ENCODE measurements at regions not wholly inside any gene's neighbourhood (a gene's known extent, or its start where the extent isn't known, plus 50 kb on each side); places are given as distances from the start of the nearest gene placed in this dataset.

- intact Hi-C loops (cut with DNase I, micrococcal nuclease), result no loop called here
- Mint-ChIP-seq H3K9me3 (ENCODE audit: low read depth) (no peaks in the 10 kb centered on the region), H3K36me3 (ENCODE audit: low read depth) (no peaks in the 10 kb centered on the region), H3K4me1 (no peaks in the 10 kb centered on the region), H3K27ac (no peak overlapping the region), H3K27me3 (peaks cover 9% of the 10 kb centered on the region), H3K4me3 (no peak overlapping the region)
- ChIA-PET CTCF (interaction anchor here (1.2 to 1.9 kb wide), 2 partner anchors 9 to 12 kb away, joined by 3 to 4 read pairs; no protein-coding TSS in a partner anchor), POLR2A (no interaction called here)
- no peak for ATAC-seq
- no peak for DNase-seq
Measured at GRCh38 chr4:138669479-138670315, 345.9 kb upstream of the NOCT start.

- no peaks in the 10 kb centered on the region for H3K4me1 Mint-ChIP-seq
- no peaks in the 10 kb centered on the region for H3K36me3 Mint-ChIP-seq (ENCODE audit: low read depth)
- ATAC-seq (no peak), DNase-seq (no peak)
- H3K9me3 Mint-ChIP-seq (ENCODE audit: low read depth), result no peaks in the 10 kb centered on the region
- POLR2A ChIA-PET, result no interaction called here
- no peak overlapping the region for H3K27ac Mint-ChIP-seq
- CTCF ChIA-PET, result interaction anchor here (1.9 kb wide), 1 partner anchor 14 kb away, joined by 4 read pairs; no protein-coding TSS in a partner anchor
- H3K27me3 Mint-ChIP-seq, result peaks cover 9% of the 10 kb centered on the region
- intact Hi-C loops (cut with DNase I, micrococcal nuclease), result no loop called here
- no peak overlapping the region for H3K4me3 Mint-ChIP-seq
Measured at GRCh38 chr4:138668309-138668708, 347.3 kb upstream of the NOCT start.

GRCh38 chr4:138666366-138666765 is 349.2 kb upstream of the NOCT start:
- DNase-seq, result no peak
- H3K36me3 Mint-ChIP-seq (ENCODE audit: low read depth), result no peaks in the 10 kb centered on the region
- ATAC-seq, result no peak
- ChIA-PET CTCF (no interaction called here), POLR2A (no interaction called here)
- H3K27me3 Mint-ChIP-seq, result peaks cover 9% of the 10 kb centered on the region
- no peaks in the 10 kb centered on the region for H3K9me3 Mint-ChIP-seq (ENCODE audit: low read depth)
- H3K4me3 Mint-ChIP-seq, result no peak overlapping the region
- H3K4me1 Mint-ChIP-seq, result no peaks in the 10 kb centered on the region
- intact Hi-C loops (cut with DNase I, micrococcal nuclease), result no loop called here
- H3K27ac Mint-ChIP-seq, result no peak overlapping the region

- intact Hi-C loops (cut with DNase I, micrococcal nuclease), result no loop called here
- Mint-ChIP-seq H3K4me1 (no peaks in the 10 kb centered on the region), H3K4me3 (no peak overlapping the region), H3K36me3 (ENCODE audit: low read depth) (no peaks in the 10 kb centered on the region), H3K27ac (no peak overlapping the region), H3K9me3 (ENCODE audit: low read depth) (no peaks in the 10 kb centered on the region), H3K27me3 (peaks cover 8% of the 10 kb centered on the region)
- POLR2A ChIA-PET, result no interaction called here
- DNase-seq (no peak), ATAC-seq (no peak)
- CTCF ChIA-PET, result no interaction called here
Measured at GRCh38 chr4:138665851-138666250, 349.7 kb upstream of the NOCT start.

- no peaks in the 10 kb centered on the region for H3K9me3 Mint-ChIP-seq (ENCODE audit: low read depth)
- no peaks in the 10 kb centered on the region for H3K4me1 Mint-ChIP-seq
- DNase-seq (no peak), ATAC-seq (no peak)
- POLR2A ChIA-PET, result no interaction called here
- H3K4me3 Mint-ChIP-seq, result no peak overlapping the region
- H3K27me3 Mint-ChIP-seq, result peaks cover 10% of the 10 kb centered on the region
- CTCF ChIA-PET, result interaction anchor here (1.2 kb wide), 1 partner anchor 18 kb away, joined by 3 read pairs; no protein-coding TSS in a partner anchor
- no peak overlapping the region for H3K27ac Mint-ChIP-seq
- intact Hi-C loops (cut with DNase I, micrococcal nuclease), result no loop called here
- H3K36me3 Mint-ChIP-seq (ENCODE audit: low read depth), result no peaks in the 10 kb centered on the region
Measured at GRCh38 chr4:138663883-138664282, 351.7 kb upstream of the NOCT start.

GRCh38 chr4:138659812-138660316 is 355.7 kb upstream of the NOCT start:
- intact Hi-C loops (cut with DNase I, micrococcal nuclease), result no loop called here
- H3K9me3 Mint-ChIP-seq (ENCODE audit: low read depth), result no peaks in the 10 kb centered on the region
- no peaks in the 10 kb centered on the region for H3K36me3 Mint-ChIP-seq (ENCODE audit: low read depth)
- DNase-seq, result no peak
- peaks cover 9% of the 10 kb centered on the region for H3K27me3 Mint-ChIP-seq
- no peak for ATAC-seq
- no peak overlapping the region for H3K27ac Mint-ChIP-seq
- CTCF ChIA-PET, result no interaction called here
- H3K4me3 Mint-ChIP-seq, result no peak overlapping the region
- POLR2A ChIA-PET, result no interaction called here
- no peaks in the 10 kb centered on the region for H3K4me1 Mint-ChIP-seq

- Mint-ChIP-seq H3K4me3 (no peak overlapping the region), H3K4me1 (no peaks in the 10 kb centered on the region), H3K36me3 (ENCODE audit: low read depth) (no peaks in the 10 kb centered on the region), H3K9me3 (ENCODE audit: low read depth) (no peaks in the 10 kb centered on the region), H3K27ac (no peak overlapping the region), H3K27me3 (peaks cover 9% of the 10 kb centered on the region)
- intact Hi-C loops (cut with DNase I, micrococcal nuclease), result no loop called here
- DNase-seq, result no peak
- no peak for ATAC-seq
- ChIA-PET POLR2A (no interaction called here), CTCF (no interaction called here)
Measured at GRCh38 chr4:138659037-138659811, 356.4 kb upstream of the NOCT start.

GRCh38 chr4:138658518-138658917 is 357.1 kb upstream of the NOCT start:
- intact Hi-C loops (cut with DNase I, micrococcal nuclease), result no loop called here
- H3K4me1 Mint-ChIP-seq, result no peaks in the 10 kb centered on the region
- DNase-seq (no peak), ATAC-seq (no peak)
- CTCF ChIA-PET, result no interaction called here
- H3K27me3 Mint-ChIP-seq, result peaks cover 9% of the 10 kb centered on the region
- no peak overlapping the region for H3K27ac Mint-ChIP-seq
- no peaks in the 10 kb centered on the region for H3K36me3 Mint-ChIP-seq (ENCODE audit: low read depth)
- no peaks in the 10 kb centered on the region for H3K9me3 Mint-ChIP-seq (ENCODE audit: low read depth)
- H3K4me3 Mint-ChIP-seq, result no peak overlapping the region
- POLR2A ChIA-PET, result no interaction called here

GRCh38 chr4:138656990-138657389 is 358.6 kb upstream of the NOCT start:
- ChIA-PET POLR2A (no interaction called here), CTCF (no interaction called here)
- ATAC-seq, result no peak
- H3K27me3 Mint-ChIP-seq, result peaks cover 9% of the 10 kb centered on the region
- no peaks in the 10 kb centered on the region for H3K36me3 Mint-ChIP-seq (ENCODE audit: low read depth)
- H3K4me3 Mint-ChIP-seq, result no peak overlapping the region
- H3K4me1 Mint-ChIP-seq, result no peaks in the 10 kb centered on the region
- no peak for DNase-seq
- intact Hi-C loops (cut with DNase I, micrococcal nuclease), result no loop called here
- no peaks in the 10 kb centered on the region for H3K9me3 Mint-ChIP-seq (ENCODE audit: low read depth)
- H3K27ac Mint-ChIP-seq, result no peak overlapping the region

- H3K4me3 Mint-ChIP-seq, result no peak overlapping the region
- H3K4me1 Mint-ChIP-seq, result no peaks in the 10 kb centered on the region
- CTCF ChIA-PET, result interaction anchor here (2.3 kb wide), 1 partner anchor 25 kb away, joined by 10 read pairs; no protein-coding TSS in a partner anchor
- H3K27me3 Mint-ChIP-seq, result peaks cover 9% of the 10 kb centered on the region
- no peak for DNase-seq
- no peaks in the 10 kb centered on the region for H3K9me3 Mint-ChIP-seq (ENCODE audit: low read depth)
- POLR2A ChIA-PET, result no interaction called here
- no peak for ATAC-seq
- no peak overlapping the region for H3K27ac Mint-ChIP-seq
- intact Hi-C loops (cut with DNase I, micrococcal nuclease), result no loop called here
- H3K36me3 Mint-ChIP-seq (ENCODE audit: low read depth), result no peaks in the 10 kb centered on the region
Measured at GRCh38 chr4:138655985-138656384, 359.6 kb upstream of the NOCT start.

- ATAC-seq (no peak), DNase-seq (no peak)
- H3K27ac Mint-ChIP-seq, result no peak overlapping the region
- intact Hi-C loops (cut with DNase I, micrococcal nuclease), result no loop called here
- ChIA-PET CTCF (interaction anchor here (0.6 to 2.3 kb wide), 2 partner anchors 25 to 213 kb away, joined by 3 to 10 read pairs; no protein-coding TSS in a partner anchor), POLR2A (no interaction called here)
- H3K9me3 Mint-ChIP-seq (ENCODE audit: low read depth), result no peaks in the 10 kb centered on the region
- H3K36me3 Mint-ChIP-seq (ENCODE audit: low read depth), result no peaks in the 10 kb centered on the region
- no peak overlapping the region for H3K4me3 Mint-ChIP-seq
- H3K4me1 Mint-ChIP-seq, result no peaks in the 10 kb centered on the region
- peaks cover 9% of the 10 kb centered on the region for H3K27me3 Mint-ChIP-seq
Measured at GRCh38 chr4:138655286-138655685, 360.3 kb upstream of the NOCT start.

- H3K36me3 Mint-ChIP-seq (ENCODE audit: low read depth), result no peaks in the 10 kb centered on the region
- intact Hi-C loops (cut with DNase I, micrococcal nuclease), result no loop called here
- ATAC-seq, result no peak
- CTCF ChIA-PET, result no interaction called here
- DNase-seq, result no peak
- POLR2A ChIA-PET, result no interaction called here
- no peaks in the 10 kb centered on the region for H3K9me3 Mint-ChIP-seq (ENCODE audit: low read depth)
- H3K27ac Mint-ChIP-seq, result no peak overlapping the region
- no peak overlapping the region for H3K4me3 Mint-ChIP-seq
- H3K27me3 Mint-ChIP-seq, result no peaks in the 10 kb centered on the region
- no peaks in the 10 kb centered on the region for H3K4me1 Mint-ChIP-seq
Measured at GRCh38 chr4:138650929-138651448, 364.6 kb upstream of the NOCT start.
